ENCODE measurements at regions not wholly inside any gene's neighbourhood (a gene's known extent, or its start where the extent isn't known, plus 50 kb on each side); places are given as distances from the start of the nearest gene placed in this dataset.
"Not testable (repeated sequence)": the region's sequence is repeated elsewhere in the genome, so short reads cannot be mapped to it uniquely, and the experiment has no call there.

- Histone ChIP-seq H3K27me3 (replicated peaks; ENCODE audit: insufficient read depth) (no peaks in the 10 kb centered on the region), H3K9me3 (no peaks in the 10 kb centered on the region), H3K36me3 (no peaks in the 10 kb centered on the region), H3K4me3 (no peak overlapping the region), H3K4me1 (ENCODE audit: control insufficient read depth in 1 of 2, low read depth in 2 of 2) (peaks cover 10 to 26% of the 10 kb centered on the region in 2 donors), H3K27ac (no peak overlapping the region)
- DNase-seq (ENCODE audit: low spot score) (no peak), ATAC-seq (ENCODE audit: insufficient number of reproducible peaks, low FRiP score, low read depth) (no peak)
- TF ChIP-seq, protein P1, sequence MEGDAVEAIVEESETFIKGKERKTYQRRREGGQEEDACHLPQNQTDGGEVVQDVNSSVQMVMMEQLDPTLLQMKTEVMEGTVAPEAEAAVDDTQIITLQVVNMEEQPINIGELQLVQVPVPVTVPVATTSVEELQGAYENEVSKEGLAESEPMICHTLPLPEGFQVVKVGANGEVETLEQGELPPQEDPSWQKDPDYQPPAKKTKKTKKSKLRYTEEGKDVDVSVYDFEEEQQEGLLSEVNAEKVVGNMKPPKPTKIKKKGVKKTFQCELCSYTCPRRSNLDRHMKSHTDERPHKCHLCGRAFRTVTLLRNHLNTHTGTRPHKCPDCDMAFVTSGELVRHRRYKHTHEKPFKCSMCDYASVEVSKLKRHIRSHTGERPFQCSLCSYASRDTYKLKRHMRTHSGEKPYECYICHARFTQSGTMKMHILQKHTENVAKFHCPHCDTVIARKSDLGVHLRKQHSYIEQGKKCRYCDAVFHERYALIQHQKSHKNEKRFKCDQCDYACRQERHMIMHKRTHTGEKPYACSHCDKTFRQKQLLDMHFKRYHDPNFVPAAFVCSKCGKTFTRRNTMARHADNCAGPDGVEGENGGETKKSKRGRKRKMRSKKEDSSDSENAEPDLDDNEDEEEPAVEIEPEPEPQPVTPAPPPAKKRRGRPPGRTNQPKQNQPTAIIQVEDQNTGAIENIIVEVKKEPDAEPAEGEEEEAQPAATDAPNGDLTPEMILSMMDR (IDR thresholded peaks at IDR 0.05) = no peak
These were observed 445.0 kb upstream of the PIK3R1 start for GRCh38 chr5:67770431-67771025.

GRCh38 chr5:67765697-67766096 lies 449.9 kb upstream of the PIK3R1 start:
- no peak for DNase-seq (ENCODE audit: low spot score)
- H3K9me3 ChIP-seq = no peaks in the 10 kb centered on the region
- H3K27me3 ChIP-seq (replicated peaks; ENCODE audit: insufficient read depth) = no peaks in the 10 kb centered on the region
- no peak overlapping the region for H3K4me3 ChIP-seq
- no peak for ATAC-seq (ENCODE audit: insufficient number of reproducible peaks, low FRiP score, low read depth)
- no peaks in the 10 kb centered on the region for H3K36me3 ChIP-seq
- H3K27ac ChIP-seq = no peak overlapping the region
- peaks cover 4 to 5% of the 10 kb centered on the region in 2 donors for H3K4me1 ChIP-seq (ENCODE audit: control insufficient read depth in 1 of 2, low read depth in 2 of 2)
- TF ChIP-seq, protein P1 (IDR thresholded peaks at IDR 0.05) = no peak

GRCh38 chr5:67757771-67758170 lies 457.8 kb upstream of the PIK3R1 start:
- H3K4me3 ChIP-seq; H3K4me1 ChIP-seq (ENCODE audit: control insufficient read depth in 1 of 2, low read depth in 2 of 2); H3K36me3 ChIP-seq; ATAC-seq (ENCODE audit: insufficient number of reproducible peaks, low FRiP score, low read depth); H3K27ac ChIP-seq; DNase-seq (ENCODE audit: low spot score); H3K27me3 ChIP-seq (replicated peaks; ENCODE audit: insufficient read depth): not testable (repeated sequence)
- H3K9me3 ChIP-seq = peaks cover 13% of the 10 kb centered on the region

GRCh38 chr5:67752357-67752708 lies 463.2 kb upstream of the PIK3R1 start:
- Histone ChIP-seq H3K27ac (no peak overlapping the region), H3K9me3 (peaks cover 6% of the 10 kb centered on the region), H3K4me3 (no peak overlapping the region), H3K4me1 (ENCODE audit: control insufficient read depth in 1 of 2, low read depth in 2 of 2) (no peaks in the 10 kb centered on the region), H3K27me3 (replicated peaks; ENCODE audit: insufficient read depth) (no peaks in the 10 kb centered on the region), H3K36me3 (no peaks in the 10 kb centered on the region)
- TF ChIP-seq, protein P1 (IDR thresholded peaks at IDR 0.05) = no peak
- ATAC-seq (ENCODE audit: insufficient number of reproducible peaks, low FRiP score, low read depth) (no peak), DNase-seq (ENCODE audit: low spot score) (no peak)

GRCh38 chr5:67748165-67748690 lies 467.3 kb upstream of the PIK3R1 start:
- TF ChIP-seq, protein P1 (IDR thresholded peaks at IDR 0.05) = no peak
- DNase-seq (ENCODE audit: low spot score) = no peak
- H3K36me3 ChIP-seq = no peaks in the 10 kb centered on the region
- no peak overlapping the region for H3K4me3 ChIP-seq
- H3K27ac ChIP-seq = no peak overlapping the region
- no peak for ATAC-seq (ENCODE audit: insufficient number of reproducible peaks, low FRiP score, low read depth)
- H3K27me3 ChIP-seq (replicated peaks; ENCODE audit: insufficient read depth) = no peaks in the 10 kb centered on the region
- H3K9me3 ChIP-seq = no peaks in the 10 kb centered on the region
- no peaks in the 10 kb centered on the region for H3K4me1 ChIP-seq (ENCODE audit: control insufficient read depth in 1 of 2, low read depth in 2 of 2)

GRCh38 chr5:67747096-67747495 lies 468.5 kb upstream of the PIK3R1 start:
- ATAC-seq (ENCODE audit: insufficient number of reproducible peaks, low FRiP score, low read depth) (no peak), DNase-seq (ENCODE audit: low spot score) (no peak)
- TF ChIP-seq, protein P1 (IDR thresholded peaks at IDR 0.05) = no peak
- Histone ChIP-seq H3K36me3 (no peaks in the 10 kb centered on the region), H3K9me3 (no peaks in the 10 kb centered on the region), H3K27ac (no peak overlapping the region), H3K27me3 (replicated peaks; ENCODE audit: insufficient read depth) (no peaks in the 10 kb centered on the region), H3K4me1 (ENCODE audit: control insufficient read depth in 1 of 2, low read depth in 2 of 2) (no peaks in the 10 kb centered on the region), H3K4me3 (no peak overlapping the region)

DNA sequence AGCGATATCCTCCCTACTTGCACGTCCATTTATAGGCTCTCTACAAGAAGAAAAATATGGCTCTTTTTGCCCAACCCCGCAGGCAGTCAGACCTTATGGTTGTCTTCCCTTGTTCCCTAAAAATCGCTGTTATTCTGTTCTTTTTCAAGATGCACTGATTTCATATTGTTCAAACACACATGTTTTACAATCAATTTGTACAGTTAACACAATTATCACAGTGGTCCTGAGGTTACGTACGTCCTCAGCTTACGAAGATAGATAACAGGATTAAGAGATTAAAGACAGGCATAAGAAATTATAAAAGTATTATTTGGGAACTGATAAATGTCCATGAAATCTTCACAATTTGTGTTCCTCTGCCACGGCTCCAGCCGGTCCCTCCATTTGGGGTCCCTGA lies 468.9 kb upstream of the PIK3R1 start:
- not testable (repeated sequence) for H3K27me3 ChIP-seq (replicated peaks; ENCODE audit: insufficient read depth); DNase-seq (ENCODE audit: low spot score); H3K27ac ChIP-seq; H3K4me3 ChIP-seq; H3K9me3 ChIP-seq; H3K36me3 ChIP-seq; H3K4me1 ChIP-seq (ENCODE audit: control insufficient read depth in 1 of 2, low read depth in 2 of 2); ATAC-seq (ENCODE audit: insufficient number of reproducible peaks, low FRiP score, low read depth)
